Femur (tissue), 1 donor: ENCODE measurements at regions not wholly inside any gene's neighbourhood (a gene's known extent, or its start where the extent isn't known, plus 50 kb on each side); places are given as distances from the start of the nearest gene placed in this dataset.
A peak's percentile ranks its signal among the peaks of the same experiment; 100 is the strongest.
"Not testable (repeated sequence)": the region's sequence is repeated elsewhere in the genome, so short reads cannot be mapped to it uniquely, and the experiment has no call there.

Source experiments
- DNase-seq: peaks from one replicate; pipeline ENCODE4 v3.0.0-alpha.2; 2017

DNA sequence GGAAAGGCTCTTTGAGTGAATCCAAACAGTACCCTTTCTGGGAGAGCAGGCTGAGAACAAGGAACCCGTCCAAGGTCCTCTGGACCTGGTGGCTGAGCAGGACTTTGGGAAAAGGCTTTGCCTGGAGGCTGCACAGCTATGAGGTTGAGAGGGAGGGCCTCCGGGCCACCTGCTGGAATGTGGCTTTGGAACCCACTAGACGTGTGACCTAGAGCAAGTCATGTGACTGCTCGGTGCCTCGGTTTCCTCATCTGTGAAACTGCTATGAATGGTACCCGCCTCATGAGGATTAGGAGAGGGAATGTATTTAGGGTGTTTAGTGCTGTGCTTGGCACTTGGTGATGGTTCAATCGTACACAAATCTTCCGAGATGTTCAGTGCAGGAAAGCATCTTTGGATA lies 50.4 kb downstream of the HAPSTR1 start:
- no peak for DNase-seq

DNA sequence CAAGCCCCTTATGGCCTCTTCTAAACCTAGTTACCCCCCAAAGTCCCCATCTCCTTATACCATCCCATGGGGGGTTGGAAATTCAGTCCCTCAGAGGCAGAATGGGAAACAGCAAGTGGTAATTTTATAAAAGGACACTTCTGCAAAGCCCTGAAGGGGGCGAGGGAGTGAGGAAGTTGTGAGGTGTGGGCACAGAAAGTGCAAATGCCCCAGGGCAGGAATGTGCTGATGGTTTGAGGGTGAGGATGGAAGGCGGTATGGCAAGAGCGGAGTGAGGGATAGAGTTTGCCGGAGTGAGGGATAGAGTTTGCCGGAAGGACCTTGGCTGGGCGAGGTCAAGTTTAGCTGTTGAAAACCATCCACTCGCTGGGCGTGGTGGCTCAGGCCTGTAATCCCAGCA lies 52.7 kb downstream of the HAPSTR1 start:
- no peak for DNase-seq

DNA sequence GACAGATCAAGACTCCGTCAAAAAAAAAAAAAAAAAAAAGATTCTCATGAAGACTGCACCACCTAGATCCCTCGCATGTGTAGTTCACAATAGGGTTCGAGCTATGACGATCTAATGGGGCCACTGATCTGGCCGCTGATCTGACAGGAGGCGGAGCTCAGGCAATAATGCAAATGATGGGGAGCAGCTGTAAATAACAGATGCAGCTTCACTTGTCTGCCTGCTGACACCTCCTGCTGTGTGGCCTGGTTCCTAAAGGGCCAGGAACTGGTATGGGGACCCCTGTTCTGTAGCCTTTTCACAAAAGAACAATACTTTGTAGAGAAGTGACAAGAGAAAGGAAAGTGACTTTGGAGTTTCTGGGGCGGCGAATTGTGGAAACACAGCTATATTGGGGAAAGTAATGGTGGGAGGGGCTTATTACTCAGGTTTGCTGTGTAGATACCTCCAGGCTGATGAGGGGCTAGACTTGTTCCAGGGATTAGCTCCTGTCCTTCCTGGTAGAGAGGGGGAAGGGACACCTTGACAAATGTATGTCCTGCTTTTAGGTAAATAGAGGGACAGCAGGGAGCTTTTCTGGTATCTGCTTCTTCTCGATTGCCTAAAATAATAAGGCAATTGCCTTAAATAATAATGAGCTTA lies 57.1 kb downstream of the HAPSTR1 start:
- no peak for DNase-seq

DNA sequence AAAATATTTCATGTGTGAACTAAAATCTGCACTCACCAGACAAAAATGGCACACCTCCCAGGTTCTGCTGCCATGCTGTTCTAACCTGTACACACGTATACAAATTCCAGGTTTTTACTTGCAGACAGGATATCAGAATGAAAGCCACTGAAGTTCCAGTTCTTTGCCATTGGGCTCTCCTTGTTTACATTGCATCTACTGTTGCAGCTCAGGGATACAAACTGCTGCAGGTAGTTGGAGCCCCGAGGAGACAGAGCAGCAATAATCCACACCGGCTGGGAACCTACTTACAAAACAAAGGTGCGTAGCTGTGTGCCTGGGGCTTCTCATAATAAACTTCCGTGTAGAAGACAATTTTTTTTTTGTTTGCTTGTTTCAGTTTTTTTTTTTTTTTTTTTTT lies 59.6 kb downstream of the HAPSTR1 start:
- DNase-seq: no peak

DNA sequence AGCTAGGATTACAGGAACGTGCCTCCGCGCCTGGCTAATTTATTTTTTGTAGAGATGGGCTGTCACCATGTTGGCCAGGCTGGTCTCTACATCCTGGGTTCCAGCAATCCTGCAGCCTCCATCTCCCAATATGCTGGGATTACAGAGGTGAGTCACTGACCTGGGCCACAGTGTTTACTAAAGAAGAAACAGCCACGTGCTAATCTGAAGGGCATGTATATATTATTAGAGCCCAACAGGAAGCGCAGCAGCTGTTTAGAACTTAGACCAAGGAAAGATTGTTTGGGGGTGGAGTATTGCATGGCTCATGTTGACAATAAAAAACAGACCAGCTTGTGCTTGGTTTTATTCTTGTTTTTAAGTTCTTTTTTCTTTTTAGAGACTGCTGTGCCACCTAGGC lies 60.2 kb downstream of the HAPSTR1 start:
- no peak for DNase-seq

DNA sequence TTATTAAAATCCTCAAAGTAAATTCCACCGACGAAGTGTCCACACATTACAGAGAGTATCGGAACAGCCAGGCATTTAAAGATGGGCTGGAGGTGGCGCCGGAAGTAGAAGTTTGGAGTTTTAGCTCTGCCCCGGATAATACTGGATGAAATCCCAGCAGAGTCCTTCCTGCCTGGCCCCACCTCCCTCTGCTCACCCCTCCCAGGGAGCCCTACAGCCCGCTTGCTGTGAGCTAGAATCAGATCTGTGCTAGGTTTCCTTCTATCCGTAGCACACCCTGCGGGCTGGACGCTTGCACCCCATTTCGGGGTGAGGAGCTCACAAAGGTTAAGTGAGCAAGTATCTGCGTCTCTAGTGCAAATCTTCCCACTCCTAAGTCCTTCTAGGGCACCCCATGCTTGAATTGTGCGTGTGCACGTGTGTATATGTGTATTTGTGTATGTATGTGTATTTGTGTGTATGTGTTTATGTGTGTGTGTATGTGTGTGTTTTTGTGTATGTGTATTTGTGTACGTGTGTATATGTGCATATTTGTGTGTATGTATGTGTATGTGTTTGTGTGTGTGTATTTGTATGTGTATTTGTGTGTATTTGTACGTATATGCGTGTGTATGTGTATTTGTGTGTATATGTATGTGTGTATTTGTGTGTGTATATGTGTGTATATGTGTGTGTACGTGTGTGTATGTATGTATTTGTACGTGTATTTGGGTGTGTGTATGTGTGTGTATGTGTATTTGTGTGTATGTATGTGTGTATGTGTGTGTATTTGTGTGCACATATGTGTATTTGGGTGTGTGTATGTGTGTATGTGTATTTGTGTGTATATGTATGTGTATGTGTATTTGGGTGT lies 61.4 kb downstream of the HAPSTR1 start:
- no peak for DNase-seq

DNA sequence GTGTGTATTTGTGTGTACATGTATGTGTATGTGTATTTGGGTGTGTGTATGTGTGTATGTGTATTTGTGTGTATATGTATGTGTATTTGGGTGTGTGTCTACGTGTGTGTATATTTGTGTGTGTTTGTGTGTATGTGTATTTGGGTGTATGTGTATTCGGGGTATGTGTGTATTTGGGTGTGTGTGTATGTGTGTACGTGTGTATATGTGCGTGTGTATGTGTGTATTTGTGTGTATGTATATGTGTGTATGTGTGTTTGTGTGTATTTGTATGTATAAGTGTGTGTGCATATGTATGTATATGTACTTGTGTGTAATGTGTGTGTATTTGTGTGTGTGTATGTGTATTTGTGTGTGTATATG lies 62.0 kb downstream of the HAPSTR1 start:
- DNase-seq: no peak

DNA sequence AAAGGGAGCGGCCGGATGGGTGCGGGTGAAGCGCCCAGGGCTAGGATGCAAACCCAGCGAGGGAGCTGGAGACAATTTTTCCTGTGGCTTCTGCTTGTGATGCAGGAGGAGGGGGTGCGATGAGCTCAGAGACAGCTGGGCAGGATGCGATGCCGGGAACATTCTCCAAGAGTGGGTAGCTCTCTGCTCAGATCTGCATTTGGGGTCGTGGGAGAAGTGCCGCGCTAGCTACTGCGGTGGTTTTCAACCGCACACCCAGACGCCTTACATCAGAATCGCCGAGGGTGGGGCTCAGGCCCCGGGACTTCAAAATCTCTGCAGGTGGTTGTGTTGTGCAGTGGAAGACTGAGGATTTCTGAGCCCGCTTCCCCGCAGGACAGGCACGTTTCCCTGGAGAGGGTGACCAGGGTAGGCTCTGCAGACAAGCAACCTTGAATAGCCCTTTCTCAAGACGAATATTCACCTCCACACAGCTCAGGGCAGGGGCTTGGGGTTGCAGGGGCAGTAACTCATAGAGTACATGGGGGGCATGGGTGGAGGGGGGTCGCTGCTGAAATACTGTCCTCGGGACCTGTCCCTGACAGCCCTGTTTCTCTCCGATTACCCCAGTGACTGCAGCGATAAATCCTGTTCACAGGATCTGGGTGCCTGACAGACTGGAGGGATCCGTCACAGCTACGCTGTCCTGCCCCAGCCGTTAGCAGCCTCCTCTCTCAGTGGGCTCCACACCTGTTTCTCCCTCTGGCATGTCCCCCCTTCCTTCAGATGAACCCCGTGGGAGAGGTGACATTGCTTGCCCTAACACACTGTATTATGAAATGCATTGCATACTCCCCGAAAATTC lies 63.3 kb downstream of the HAPSTR1 start:
- no peak for DNase-seq

DNA sequence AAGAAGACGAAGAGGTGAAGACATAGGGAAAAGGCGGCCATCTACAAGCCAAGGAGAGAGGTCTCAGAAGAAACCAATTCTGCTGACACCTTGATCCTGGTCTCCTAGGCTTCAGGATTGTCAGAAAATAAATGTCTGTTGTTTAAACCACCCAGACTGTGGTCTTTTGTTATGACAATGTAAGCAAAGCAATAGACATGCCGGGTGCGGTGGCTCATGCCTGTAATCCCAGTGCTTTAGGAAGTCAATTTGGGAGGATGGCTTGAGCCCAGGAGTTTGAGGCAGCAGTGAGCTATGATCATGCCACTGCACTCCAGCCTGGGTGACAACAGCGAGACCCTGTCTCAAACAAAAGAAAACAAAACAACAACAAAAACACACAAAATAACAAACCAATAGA lies 64.4 kb downstream of the HAPSTR1 start:
- no peak for DNase-seq

DNA sequence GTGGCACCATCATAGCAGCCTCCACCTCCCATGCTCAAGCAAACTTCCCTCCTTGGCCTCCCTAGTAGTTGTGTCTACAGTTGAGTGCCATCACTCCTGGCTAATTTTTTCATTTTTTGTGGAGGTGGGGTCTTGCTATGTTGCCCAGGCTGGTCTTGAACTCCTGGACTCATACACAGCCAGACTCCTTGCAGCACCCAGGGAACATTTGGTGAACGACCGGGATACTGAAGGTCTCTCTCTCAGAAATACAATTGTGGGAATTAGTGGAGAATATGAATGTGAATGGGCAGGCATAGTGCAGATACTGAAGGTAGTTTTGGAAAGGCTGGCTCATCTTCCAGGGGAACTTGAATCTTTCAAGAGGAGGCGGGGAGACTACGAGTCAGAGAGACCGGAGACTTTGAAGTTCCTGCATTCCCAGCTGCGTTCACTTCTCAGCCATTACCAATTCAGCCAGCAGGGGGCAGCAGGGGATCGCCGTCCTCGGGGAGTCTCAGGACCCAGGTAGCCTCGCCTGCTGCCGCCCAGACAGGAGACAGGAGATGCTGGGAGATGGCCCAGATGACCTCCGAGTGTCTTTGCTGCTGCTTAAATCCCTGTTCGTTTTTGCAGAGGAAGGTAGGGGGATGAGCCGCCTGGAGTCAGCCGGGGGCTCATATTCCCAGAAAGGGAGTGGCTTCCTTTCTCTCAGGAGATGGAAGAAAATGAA lies 68.6 kb downstream of the HAPSTR1 start:
- DNase-seq: peak; percentile 39

DNA sequence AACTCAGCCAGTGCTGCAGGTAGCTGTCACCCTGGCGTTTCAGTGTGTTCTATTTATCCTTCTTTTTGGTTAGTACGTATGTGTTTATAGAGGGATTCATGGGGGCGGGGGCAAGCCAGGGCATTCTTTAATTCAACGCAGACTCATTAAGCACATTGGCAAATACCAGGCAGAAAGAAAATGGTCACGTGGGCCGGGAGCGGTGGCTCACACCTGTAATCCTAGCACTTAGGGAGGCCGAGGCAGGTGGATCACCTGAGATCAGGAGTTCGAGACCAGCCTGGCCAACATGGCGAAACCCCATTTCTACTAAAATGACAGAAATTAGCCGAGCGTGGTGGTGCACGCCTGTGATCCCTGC lies 69.1 kb downstream of the HAPSTR1 start:
- no peak for DNase-seq

DNA sequence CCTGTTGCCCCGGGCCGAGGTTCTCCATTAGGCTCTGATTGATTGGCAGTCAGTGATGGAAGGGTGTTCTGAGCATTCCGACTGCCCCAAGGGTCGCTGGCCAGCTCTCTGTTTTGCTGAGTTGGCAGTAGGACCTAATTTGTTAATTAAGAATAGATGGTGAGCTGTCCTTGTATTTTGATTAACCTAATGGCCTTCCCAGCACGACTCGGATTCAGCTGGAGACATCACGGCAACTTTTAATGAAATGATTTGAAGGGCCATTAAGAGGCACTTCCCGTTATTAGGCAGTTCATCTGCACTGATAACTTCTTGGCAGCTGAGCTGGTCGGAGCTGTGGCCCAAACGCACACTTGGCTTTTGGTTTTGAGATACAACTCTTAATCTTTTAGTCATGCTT lies 74.2 kb downstream of the HAPSTR1 start:
- no peak for DNase-seq

DNA sequence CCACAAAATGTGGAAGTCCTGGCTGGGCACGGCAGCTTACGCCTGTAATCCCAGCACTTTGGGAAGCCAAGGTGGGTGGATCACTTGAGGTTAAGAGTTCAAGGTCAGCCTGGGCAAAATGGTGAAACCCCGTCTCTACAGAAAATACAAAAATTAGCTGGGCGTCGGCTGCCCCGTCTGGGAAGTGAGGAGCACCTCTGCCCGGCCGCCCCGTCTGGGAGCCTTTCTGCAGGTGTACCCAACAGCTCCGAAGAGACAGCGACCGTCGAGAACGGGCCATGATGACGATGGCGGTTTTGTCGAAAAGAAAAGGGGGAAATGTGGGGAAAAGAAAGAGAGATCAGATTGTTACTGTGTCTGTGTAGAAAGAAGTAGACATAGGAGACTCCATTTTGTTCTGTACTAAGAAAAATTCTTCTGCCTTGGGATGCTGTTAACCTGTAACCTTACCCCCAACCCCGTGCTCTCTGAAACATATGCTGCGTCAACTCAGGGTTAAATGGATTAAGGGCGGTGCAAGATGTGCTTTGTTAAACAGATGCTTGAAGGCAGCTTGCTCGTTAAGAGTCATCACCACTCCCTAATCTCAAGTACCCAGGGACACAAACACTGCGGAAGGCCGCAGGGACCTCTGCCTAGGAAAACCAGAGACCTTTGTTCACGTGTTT lies 75.0 kb downstream of the HAPSTR1 start:
- DNase-seq: not testable (repeated sequence)

DNA sequence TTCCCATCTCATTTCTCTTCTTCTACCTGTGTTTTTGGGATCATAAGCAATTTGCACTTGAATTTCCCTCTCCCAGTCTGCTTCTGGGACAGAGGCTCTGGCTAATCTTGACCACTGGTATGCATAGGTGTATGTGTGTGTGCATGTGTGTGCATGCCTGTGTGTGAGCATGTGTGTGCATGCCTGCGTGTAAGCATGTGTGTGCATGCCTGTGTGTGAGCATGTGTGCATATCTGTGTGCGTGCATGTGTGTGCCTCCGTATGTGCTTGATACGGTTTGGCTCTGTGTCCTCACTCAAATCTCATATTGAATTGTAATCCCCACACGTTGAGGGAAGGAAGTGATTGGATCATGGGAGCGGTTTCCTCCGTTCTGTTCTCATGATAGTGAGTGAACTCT lies 77.7 kb downstream of the HAPSTR1 start:
- DNase-seq: no peak

DNA sequence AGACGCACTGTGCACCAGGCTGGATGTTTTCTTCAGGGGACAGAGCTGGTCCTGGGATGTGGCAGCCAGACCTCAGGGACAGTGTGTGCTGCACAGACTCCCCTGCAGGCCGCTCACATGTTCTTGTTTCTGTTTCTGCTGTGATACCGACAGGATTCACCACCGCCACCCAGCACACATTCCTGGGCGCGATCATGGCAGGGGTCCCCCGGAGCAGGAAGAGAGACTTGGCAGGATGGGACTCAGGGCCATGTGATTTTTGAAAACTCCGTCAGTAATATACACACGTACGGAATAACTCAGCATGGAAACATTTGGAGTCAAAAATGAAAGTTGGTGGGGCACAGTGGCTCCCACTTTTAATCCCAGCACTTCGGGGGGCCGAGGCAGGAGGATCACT lies 79.0 kb downstream of the HAPSTR1 start:
- DNase-seq: no peak

DNA sequence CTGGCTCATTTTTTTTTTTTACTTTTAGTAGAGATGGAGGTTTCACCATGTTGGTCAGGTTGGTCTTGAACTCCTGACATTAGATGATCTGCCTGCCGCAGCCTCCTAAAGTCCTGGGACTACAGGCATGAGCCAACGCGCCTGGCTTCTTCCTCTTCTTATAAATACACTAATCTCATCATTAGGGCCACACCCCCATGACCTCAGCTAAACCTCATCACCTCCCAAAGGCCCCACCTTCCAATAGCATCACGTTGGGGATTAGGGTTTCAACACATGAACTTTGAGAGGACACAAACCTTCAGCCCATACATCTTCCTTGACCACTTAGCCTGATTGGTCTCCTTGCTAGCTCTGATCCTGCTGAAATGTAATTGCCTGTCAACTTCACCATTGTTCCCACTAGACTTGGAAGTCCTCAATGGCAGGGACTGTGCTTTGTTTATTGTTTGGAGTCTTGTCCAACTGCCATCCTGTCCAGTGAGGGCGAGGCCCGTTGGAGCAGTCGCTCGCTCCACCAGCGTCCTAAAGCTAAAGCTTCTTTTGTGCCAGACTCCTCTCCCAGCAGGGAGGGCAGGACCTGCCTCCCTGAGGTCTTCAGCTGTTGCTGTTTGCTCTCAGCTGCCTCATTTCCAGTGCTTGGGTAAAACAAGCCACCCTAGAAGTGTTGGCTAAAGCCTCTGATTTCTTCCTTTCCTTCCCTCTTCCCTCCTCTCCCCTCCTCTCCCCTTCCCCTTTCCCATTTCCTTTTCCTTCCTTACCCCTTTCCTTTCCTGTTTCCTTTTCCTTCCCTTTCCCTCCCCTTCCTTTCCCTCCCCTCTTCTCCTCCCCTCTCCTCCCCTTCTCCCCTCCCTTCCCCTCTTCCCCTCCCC lies 85.3 kb downstream of the HAPSTR1 start:
- DNase-seq: no peak

DNA sequence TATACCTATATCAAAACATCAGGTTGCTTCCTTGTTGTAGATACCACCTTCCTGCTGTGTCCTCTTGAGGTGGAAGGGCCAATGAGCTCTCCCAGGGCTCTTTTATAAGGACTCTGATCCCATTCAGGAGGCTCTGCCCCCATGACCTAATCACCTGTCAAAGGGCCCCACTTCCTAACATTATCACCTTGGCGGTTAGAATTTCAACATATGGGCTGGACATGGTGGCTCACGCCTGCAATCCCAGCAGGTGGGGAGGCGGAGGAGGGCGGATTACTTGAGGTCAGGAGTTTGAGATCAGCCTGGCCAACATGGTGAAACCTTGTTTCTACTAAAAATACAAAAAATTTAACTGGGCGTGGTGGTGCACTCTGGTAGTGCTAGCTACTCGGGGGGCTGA lies 86.4 kb downstream of the HAPSTR1 start:
- DNase-seq: no peak

DNA sequence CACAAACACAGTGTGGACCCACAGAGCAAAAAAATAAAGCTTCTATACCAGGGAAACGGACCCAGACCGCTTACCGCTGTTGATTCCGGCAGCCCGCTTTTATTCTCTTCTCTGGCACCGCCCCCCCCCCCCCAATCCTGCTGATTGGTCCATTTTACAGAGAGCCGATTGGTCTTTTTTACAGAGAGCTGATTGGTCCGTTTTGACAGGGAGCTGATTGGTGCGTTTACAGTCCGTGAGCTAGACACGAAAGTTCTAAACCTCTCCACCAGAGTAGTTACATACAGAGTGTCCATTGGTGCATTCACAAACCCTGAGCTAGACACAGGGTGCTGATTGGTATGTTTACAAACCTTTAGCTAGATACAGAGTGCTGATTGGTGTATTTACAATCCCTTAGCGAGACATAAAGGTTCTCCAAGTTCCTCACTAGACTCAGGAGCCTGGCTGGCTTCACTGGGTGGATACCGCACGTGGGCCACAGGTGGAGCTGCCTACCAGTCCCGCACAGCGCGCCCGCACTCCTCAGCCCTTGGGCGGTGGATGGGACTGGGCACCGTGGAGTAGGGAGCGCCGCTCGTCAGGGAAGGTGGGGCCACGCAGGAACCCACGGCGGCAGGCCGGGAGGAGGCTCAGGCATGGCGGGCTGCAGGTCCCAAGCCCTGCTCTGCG lies 92.4 kb downstream of the HAPSTR1 start:
- no peak for DNase-seq

DNA sequence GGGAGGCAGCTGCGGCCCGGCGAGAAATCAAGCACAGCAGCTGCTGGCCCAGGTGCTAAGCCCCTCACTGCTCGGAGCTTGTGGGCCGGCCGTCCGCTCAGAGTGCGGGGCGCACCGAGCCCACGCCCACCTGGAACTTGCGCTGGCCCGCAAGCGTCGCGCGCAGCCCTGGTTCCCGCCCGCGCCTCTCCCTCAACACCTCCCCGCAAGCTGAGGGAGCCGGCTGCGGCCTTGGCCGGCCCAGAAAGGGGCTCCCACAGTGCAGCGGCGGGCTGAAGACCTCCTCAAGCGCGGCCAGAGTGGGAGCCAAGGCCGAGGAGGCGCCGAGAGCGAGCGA lies 92.9 kb downstream of the HAPSTR1 start:
- DNase-seq: no peak

DNA sequence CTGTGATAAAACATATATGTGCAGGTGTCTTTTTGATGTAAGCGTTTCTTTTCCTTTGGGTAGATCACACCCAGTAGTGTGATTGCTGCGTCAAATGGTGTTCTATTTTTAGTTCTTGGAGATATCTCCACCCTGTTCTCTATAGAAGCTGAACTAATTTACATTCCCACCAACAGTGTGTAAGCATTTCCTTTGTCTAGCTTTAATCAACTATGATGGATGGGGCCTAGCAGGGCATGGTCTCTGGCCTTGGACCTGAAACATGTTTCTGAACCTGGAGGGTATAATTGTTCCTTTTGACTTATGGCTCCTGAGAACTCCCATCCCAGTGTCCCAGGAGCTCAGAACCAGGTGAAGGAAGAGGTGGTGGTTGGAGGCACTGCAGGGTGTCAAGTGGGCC lies 93.9 kb downstream of the HAPSTR1 start:
- DNase-seq: no peak

DNA sequence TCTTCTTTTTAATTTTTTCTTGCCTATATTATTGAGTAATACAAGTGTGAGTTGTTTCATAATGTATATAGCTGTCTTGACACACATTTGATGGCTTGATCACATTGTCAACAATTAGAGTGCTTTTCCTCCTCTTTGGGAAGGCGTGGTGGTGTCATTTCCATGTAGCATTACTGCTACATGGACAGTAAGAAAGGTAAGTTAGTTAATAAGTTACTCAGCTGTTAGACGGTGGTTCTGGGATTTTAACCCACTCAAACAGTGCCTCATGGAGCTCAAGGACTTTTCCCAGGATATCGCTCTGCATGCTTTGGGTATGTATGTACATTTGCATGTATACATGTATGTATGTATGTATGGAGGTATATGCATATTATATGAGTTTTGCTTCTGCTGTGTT lies 94.6 kb downstream of the HAPSTR1 start:
- DNase-seq: no peak
